CD4-positive, alpha-beta T cell treated with Interleukin-15 for 4 hours (primary cell): ENCODE measurements at regions not wholly inside any gene's neighbourhood (a gene's known extent, or its start where the extent isn't known, plus 50 kb on each side); places are given as distances from the start of the nearest gene placed in this dataset.
"Not testable (repeated sequence)": the region's sequence is repeated elsewhere in the genome, so short reads cannot be mapped to it uniquely, and the experiment has no call there.

Source experiments
- DNase-seq: peaks from one replicate; pipeline ENCODE4 v3.0.0-alpha.2; 2020; ENCODE audit warnings: low spot score

- no peak for DNase-seq
Observed at GRCh38 chr16:51542981-51543815, 392.1 kb upstream of the SALL1 start.

- no peak for DNase-seq
Observed at GRCh38 chr16:51540259-51540658, 389.2 kb upstream of the SALL1 start.

GRCh38 chr16:51538707-51539498, 387.8 kb upstream of the SALL1 start:
- no peak for DNase-seq

- no peak for DNase-seq
Observed at GRCh38 chr16:51535591-51535990, 384.5 kb upstream of the SALL1 start.

GRCh38 chr16:51532551-51532950, 381.5 kb upstream of the SALL1 start:
- DNase-seq: no peak

GRCh38 chr16:51531271-51531670, 380.2 kb upstream of the SALL1 start:
- no peak for DNase-seq

- no peak for DNase-seq
Observed at GRCh38 chr16:51527349-51527748, 376.3 kb upstream of the SALL1 start.

- no peak for DNase-seq
Observed at GRCh38 chr16:51526621-51527020, 375.6 kb upstream of the SALL1 start.

GRCh38 chr16:51524555-51525373, 373.7 kb upstream of the SALL1 start:
- no peak for DNase-seq

GRCh38 chr16:51524070-51524469, 373.0 kb upstream of the SALL1 start:
- no peak for DNase-seq

- DNase-seq: no peak
Observed at GRCh38 chr16:51523400-51523799, 372.3 kb upstream of the SALL1 start.

GRCh38 chr16:51522902-51523301, 371.8 kb upstream of the SALL1 start:
- DNase-seq: no peak

- DNase-seq: not testable (repeated sequence)
Observed at GRCh38 chr16:51516960-51517359, 365.9 kb upstream of the SALL1 start.

- DNase-seq: no peak
Observed at GRCh38 chr16:51510416-51510815, 359.3 kb upstream of the SALL1 start.

- DNase-seq: no peak
Observed at GRCh38 chr16:51509336-51509735, 358.3 kb upstream of the SALL1 start.

- DNase-seq: no peak
Observed at GRCh38 chr16:51508490-51509212, 357.6 kb upstream of the SALL1 start.

GRCh38 chr16:51507286-51507685, 356.2 kb upstream of the SALL1 start:
- DNase-seq: no peak

GRCh38 chr16:51500306-51500705, 349.2 kb upstream of the SALL1 start:
- no peak for DNase-seq

- DNase-seq: no peak
Observed at GRCh38 chr16:51497541-51498211, 346.6 kb upstream of the SALL1 start.

GRCh38 chr16:51490866-51491265, 339.8 kb upstream of the SALL1 start:
- no peak for DNase-seq

GRCh38 chr16:51487880-51488279, 336.8 kb upstream of the SALL1 start:
- DNase-seq: no peak
